Activated CD4-positive, CD25-positive, alpha-beta regulatory T cell treated with anti-CD3 and anti-CD28 coated beads, Interleukin-2, amount 50 U/mL, for 24 hours (primary cell): ENCODE measurements at regions not wholly inside any gene's neighbourhood (a gene's known extent, or its start where the extent isn't known, plus 50 kb on each side); places are given as distances from the start of the nearest gene placed in this dataset.

Experiments used
- ATAC-seq, 2 donors: fragments of 150-1000 bp; cut with Tn5 transposase; one replicate each; pipeline ENCODE4 v1.10.0; 2021; ENCODE audit warnings: mild to moderate bottlenecking in 1 of 2, moderate library complexity in 1 of 2

- ATAC-seq: no peak
Observed at GRCh38 chr7:84372155-84372621, 177.6 kb upstream of the SEMA3A start.

- no peak for ATAC-seq
Observed at GRCh38 chr7:84370114-84370513, 175.5 kb upstream of the SEMA3A start.

GRCh38 chr7:84368122-84368521 lies 173.5 kb upstream of the SEMA3A start:
- no peak for ATAC-seq

GRCh38 chr7:84364708-84365107 lies 170.1 kb upstream of the SEMA3A start:
- ATAC-seq: no peak

GRCh38 chr7:84363741-84364140 lies 169.2 kb upstream of the SEMA3A start:
- no peak for ATAC-seq

- no peak for ATAC-seq
Observed at GRCh38 chr7:84362828-84363227, 168.2 kb upstream of the SEMA3A start.

- no peak for ATAC-seq
Observed at GRCh38 chr7:84362360-84362759, 167.8 kb upstream of the SEMA3A start.

- ATAC-seq: no peak
Observed at GRCh38 chr7:84354866-84355265, 160.3 kb upstream of the SEMA3A start.

GRCh38 chr7:84354030-84354429 lies 159.4 kb upstream of the SEMA3A start:
- ATAC-seq: no peak

GRCh38 chr7:84339306-84339705 lies 144.7 kb upstream of the SEMA3A start:
- ATAC-seq: no peak

GRCh38 chr7:84337429-84337828 lies 142.8 kb upstream of the SEMA3A start:
- ATAC-seq: no peak

GRCh38 chr7:84336766-84337165 lies 142.2 kb upstream of the SEMA3A start:
- no peak for ATAC-seq

GRCh38 chr7:84336303-84336702 lies 141.7 kb upstream of the SEMA3A start:
- no peak for ATAC-seq

GRCh38 chr7:84331616-84332015 lies 137.0 kb upstream of the SEMA3A start:
- no peak for ATAC-seq

GRCh38 chr7:84328571-84328970 lies 134.0 kb upstream of the SEMA3A start:
- no peak for ATAC-seq

- ATAC-seq: no peak
Observed at GRCh38 chr7:84324136-84324630, 129.6 kb upstream of the SEMA3A start.

GRCh38 chr7:84317536-84317935 lies 122.9 kb upstream of the SEMA3A start:
- ATAC-seq: no peak

GRCh38 chr7:84314263-84314662 lies 119.7 kb upstream of the SEMA3A start:
- ATAC-seq: no peak

GRCh38 chr7:84304407-84304806 lies 109.8 kb upstream of the SEMA3A start:
- ATAC-seq: no peak

- ATAC-seq: no peak
Observed at GRCh38 chr7:84302949-84303348, 108.4 kb upstream of the SEMA3A start.

- ATAC-seq: no peak
Observed at GRCh38 chr7:84297616-84298015, 103.0 kb upstream of the SEMA3A start.

- ATAC-seq: no peak
Observed at GRCh38 chr7:84294847-84295455, 100.4 kb upstream of the SEMA3A start.

- no peak for ATAC-seq
Observed at GRCh38 chr7:84294391-84294790, 99.8 kb upstream of the SEMA3A start.

GRCh38 chr7:84291756-84292155 lies 97.2 kb upstream of the SEMA3A start:
- ATAC-seq: no peak

- no peak for ATAC-seq
Observed at GRCh38 chr7:84283798-84284197, 89.2 kb upstream of the SEMA3A start.
